SKM-1 (cell line): ENCODE measurements at regions not wholly inside any gene's neighbourhood (a gene's known extent, or its start where the extent isn't known, plus 50 kb on each side); places are given as distances from the start of the nearest gene placed in this dataset.

Source experiments
- DNase-seq: peaks from one replicate; lab custom pipeline; 2025; ENCODE audit not compliant: unreplicated experiment; lab: John Stamatoyannopoulos, UW

- no peak for DNase-seq
Observed at GRCh38 chr11:91960770-91961169, 263.8 kb upstream of the FAT3 start.

DNA sequence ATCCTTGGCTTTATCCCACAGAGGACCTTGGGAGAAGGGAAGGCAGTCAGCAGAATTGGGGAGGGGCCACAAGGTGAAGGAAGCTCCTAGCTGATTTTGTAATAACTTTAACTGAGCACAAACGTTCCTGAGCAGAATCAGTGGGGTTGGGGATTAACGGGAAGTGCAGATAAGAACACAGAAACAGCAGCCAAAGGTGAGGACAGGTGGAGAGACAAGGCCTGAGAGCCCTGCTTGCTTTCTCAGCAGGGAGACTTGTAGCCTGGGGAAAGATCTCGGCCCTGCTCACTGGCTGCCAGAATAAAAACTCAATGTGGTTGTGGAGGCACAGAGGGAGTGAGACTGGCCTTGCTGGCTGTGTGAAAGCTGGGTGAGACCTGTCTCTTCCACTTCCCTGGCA, 265.2 kb upstream of the FAT3 start:
- DNase-seq: no peak

- DNase-seq: no peak
Observed at GRCh38 chr11:91956711-91957110, 267.9 kb upstream of the FAT3 start.

DNA sequence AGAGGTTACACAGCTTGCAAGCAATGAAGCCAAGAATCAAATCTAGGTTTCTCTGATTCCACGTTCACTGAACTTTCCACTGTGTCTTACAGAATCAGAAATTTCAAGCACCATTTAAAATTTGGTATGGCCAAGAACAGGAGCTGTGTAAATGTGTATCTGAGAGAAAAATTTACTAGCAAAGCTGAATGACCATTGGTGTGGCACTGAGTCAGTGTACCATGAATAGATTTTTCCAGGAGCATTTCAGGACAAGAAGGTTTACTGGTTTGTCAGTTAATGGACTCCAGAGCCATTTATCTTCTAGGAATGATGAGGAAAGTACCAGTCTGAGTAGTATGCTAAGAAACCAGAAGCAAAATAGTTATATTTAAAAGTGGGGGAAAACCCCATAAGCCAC, 269.4 kb upstream of the FAT3 start:
- no peak for DNase-seq

- no peak for DNase-seq
Observed at GRCh38 chr11:91952056-91952455, 272.6 kb upstream of the FAT3 start.

GRCh38 chr11:91947215-91947820, 277.3 kb upstream of the FAT3 start:
- no peak for DNase-seq

DNA sequence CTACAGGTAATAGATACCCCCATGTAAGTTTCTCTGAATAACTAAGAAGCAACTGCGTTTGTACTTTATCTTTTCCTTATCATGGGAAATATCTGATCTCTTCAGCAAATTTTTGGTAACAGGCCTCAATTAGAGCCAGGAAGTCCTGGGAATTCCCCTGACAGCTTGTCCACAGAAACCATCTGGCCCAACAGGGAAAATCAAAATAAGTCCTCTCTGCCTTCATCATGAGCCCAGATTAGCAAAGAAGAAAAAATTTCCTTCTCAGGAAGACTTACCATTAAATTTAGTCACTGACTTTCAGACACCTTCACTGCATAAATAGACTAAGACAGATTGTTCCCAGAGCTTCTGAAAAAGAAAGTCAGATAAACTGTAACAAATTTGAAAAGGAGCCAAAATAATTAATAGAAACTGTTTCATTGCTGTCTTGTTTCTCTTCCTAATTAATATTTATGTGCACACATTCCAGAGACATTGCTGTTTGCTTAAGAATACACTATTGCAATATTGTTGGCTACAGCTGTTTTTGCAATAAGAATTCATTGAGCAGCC, 278.1 kb upstream of the FAT3 start:
- DNase-seq: no peak

GRCh38 chr11:91935120-91935519, 289.5 kb upstream of the FAT3 start:
- no peak for DNase-seq

DNA sequence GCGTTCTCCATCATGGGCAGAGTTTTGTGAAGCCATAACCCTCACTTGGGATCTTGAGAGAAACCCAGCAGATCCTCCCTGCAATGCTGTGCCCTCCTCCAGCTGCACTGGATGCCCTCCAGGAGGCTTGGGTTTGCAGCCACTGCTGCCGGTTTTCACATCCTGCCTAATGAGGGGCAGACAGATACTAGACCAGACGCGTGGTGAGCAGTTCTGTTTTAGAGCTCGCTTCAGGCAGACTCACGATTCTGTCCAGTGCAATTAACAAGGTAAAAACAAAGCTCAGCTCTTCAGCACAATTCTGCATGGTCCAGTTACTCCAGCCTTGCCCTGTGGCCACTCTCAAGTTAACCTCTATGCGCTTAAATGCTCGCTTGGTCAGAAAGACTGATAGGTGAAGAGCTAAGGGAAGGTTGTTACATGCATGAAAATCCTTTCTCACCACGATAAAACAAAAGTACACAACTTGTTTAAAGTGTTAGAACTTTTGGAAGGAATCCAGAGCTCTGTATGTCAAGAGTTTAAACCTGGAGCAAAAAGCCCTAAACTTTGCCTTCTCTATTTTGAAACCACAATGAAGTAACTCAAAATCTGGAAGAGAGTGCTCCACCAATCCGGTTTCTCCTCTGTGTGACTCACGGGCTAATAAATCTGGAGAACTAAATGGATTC, 292.3 kb upstream of the FAT3 start:
- no peak for DNase-seq

DNA sequence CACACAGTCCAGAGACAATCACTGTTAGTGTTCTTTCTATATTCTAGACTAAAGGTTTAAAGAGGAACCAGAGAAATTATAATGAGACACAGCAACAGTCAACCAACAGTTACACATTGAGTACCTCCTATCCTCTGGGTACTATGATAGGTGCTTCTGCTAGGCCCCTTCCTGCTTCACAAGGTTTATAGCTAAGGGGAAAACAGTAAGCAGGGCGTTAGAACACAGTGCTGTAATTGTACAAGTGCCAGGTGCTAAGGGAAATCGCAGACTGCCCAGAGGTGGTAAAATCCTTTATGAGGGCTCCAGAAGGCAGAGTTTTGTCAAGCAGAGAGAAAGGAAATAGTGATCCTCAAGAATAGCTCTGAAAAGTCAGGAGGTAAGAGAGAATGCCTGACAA, 297.2 kb upstream of the FAT3 start:
- no peak for DNase-seq

- DNase-seq: no peak
Observed at GRCh38 chr11:91926965-91927364, 297.7 kb upstream of the FAT3 start.

DNA sequence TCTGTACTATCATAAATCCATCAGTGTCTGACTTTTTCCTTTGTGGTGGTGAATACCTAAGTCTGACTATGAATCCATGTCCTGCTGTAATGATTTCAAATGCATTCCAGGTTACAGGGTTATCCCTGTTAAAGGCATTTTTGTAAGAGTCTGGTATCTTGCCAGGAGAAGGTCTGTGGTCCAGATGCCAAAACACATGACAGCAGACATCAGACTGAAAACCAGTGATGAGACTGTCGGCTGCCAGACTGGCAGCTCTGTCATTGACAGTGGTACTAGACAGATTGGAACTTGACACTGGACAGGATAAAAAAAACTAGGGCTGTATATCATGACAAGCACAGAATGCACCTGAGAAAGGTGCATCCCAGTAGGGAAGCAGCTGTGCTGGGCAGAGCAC, 301.8 kb upstream of the FAT3 start:
- no peak for DNase-seq

DNA sequence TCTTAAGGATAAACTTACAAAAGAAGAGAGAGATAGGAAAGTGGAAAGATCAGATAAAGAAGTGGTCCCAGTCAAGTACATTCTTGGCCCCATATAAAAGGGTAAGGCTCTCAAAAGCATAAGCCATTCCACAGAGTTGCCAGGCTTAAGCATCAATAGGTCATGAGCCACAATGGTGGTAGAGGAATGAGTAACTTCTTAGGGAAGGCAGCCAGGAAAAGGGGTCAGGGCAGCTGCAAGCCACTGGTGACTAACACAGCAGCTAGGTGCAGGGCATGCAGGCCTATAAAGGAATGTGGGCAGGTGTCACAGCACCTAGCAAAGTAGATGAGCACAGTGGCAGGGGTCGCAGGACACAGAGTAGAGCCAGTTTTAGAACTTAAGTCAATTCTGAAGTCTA, 302.6 kb upstream of the FAT3 start:
- no peak for DNase-seq

GRCh38 chr11:91913407-91913806, 311.2 kb upstream of the FAT3 start:
- DNase-seq: no peak

DNA sequence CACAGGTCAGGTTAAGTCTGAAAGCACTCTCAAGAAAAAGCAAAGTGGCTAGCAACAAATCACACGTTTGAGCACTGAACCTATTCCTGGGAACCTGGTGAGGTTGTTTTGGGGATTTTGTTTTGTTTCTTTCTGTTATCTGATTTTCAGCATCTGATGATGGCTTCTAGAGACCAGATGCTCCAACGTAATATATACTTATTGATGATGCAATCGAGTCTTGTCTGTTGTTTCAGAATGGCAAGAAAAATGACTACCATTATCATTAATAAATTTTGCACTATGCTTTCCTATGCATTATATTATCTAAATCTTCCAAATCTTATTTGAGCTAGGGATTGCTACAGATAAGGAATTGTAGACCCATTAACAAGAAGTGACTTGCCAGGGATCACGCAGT, 312.3 kb upstream of the FAT3 start:
- no peak for DNase-seq

DNA sequence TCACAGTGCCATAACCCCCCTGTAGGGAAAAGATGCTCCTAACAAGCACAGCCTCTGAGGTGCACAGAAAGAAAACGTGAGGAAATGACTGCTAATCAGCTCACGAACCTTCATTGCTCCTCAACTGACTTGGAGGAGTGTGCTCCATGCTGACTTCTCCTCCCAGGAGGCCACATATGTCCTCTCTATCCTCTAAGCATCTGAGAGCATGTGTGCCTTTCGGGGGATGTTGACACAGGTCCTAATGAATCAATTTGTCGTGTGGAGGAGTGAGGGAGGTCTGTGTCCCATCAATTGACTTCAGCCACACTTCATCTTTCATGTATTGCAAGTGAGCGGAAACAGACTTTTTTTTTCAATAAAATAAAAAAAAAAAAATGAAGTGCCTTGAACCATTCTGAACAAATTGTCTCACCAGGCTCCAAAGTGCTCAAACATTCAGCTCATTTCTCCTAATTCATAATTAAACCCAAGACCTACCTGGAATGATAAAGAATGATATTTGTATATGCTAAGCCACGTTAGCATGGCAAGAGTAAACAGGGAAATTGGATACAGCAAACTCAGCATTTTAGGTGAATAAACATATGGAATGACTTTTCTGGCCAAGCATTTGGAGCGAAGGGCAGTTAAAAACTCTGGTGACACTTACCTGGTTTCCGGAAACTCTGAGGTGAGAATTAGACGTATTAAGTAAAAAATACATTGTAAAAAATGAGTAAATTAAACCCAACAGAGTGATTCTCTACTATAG, 317.6 kb upstream of the FAT3 start:
- DNase-seq: no peak

- no peak for DNase-seq
Observed at GRCh38 chr11:91904792-91905785, 319.5 kb upstream of the FAT3 start.

- DNase-seq: no peak
Observed at GRCh38 chr11:91902312-91902711, 322.3 kb upstream of the FAT3 start.

DNA sequence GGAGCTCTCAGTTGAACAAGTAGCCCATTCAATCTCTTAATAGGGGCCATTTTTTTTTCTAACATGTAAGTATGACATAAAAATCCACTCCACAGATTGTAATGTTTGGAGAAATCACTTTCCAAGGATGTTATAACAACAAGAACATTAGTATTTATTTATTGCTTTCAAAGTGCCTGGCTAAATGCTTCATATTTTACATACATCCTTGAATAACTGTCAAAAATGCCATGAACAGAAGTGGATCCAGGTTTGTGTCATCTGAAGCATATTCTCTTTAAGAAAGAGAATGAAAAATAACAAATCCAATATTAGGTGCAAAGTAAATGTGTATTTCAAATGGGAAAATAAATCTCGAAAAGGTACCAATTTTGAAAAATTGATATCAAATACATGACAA, 344.0 kb upstream of the FAT3 start:
- DNase-seq: no peak

GRCh38 chr11:91876746-91877145, 347.9 kb upstream of the FAT3 start:
- DNase-seq: no peak

GRCh38 chr11:91872243-91872642, 352.4 kb upstream of the FAT3 start:
- DNase-seq: no peak
